ENCODE measurements at regions not wholly inside any gene's neighbourhood (a gene's known extent, or its start where the extent isn't known, plus 50 kb on each side); places are given as distances from the start of the nearest gene placed in this dataset.
A peak's percentile ranks its signal among the peaks of the same experiment; 100 is the strongest.

DNA sequence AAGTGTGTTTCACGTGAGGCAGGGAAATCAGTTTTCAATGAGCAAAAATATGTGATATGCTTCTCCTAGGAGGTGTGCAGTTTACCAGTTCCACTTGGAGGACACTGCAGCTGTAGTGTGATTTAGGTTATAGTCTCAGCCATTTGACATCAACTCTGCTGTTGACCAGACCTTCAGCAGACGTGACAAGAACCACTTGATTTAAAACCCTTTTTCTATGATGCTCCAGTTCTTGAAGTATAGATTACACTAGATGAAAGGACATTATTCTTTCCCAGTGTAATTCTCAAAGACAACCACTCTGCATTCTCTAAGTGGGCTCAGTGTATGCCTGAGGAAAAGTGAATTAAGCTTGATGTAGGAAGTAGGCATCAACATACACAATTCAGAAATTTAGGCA is 480.8 kb downstream of the TBC1D32 start:
- no peak for TF ChIP-seq POLR2A (IDR thresholded peaks at IDR 0.05)
- TF ChIP-seq, protein P1, sequence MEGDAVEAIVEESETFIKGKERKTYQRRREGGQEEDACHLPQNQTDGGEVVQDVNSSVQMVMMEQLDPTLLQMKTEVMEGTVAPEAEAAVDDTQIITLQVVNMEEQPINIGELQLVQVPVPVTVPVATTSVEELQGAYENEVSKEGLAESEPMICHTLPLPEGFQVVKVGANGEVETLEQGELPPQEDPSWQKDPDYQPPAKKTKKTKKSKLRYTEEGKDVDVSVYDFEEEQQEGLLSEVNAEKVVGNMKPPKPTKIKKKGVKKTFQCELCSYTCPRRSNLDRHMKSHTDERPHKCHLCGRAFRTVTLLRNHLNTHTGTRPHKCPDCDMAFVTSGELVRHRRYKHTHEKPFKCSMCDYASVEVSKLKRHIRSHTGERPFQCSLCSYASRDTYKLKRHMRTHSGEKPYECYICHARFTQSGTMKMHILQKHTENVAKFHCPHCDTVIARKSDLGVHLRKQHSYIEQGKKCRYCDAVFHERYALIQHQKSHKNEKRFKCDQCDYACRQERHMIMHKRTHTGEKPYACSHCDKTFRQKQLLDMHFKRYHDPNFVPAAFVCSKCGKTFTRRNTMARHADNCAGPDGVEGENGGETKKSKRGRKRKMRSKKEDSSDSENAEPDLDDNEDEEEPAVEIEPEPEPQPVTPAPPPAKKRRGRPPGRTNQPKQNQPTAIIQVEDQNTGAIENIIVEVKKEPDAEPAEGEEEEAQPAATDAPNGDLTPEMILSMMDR (IDR thresholded peaks at IDR 0.05), result no peak
- H3K36me3 ChIP-seq, result no peaks in the 10 kb centered on the region
- H3K4me1 ChIP-seq, result no peaks in the 10 kb centered on the region
- intact Hi-C loops (cut with DNase I), result no loop called here
- 19 to 67% (median 38%) methylated on average over 2 of the region's 2 CpGs for WGBS, 4 donors
- no peak for ATAC-seq
- no peak overlapping the region for H3K27ac ChIP-seq
- H3K27me3 ChIP-seq, result no peaks in the 10 kb centered on the region
- H3K4me3 ChIP-seq, result no peak overlapping the region
- no peak for DNase-seq
- H3K9me3 ChIP-seq, result peaks cover 0 to 3% (median 0%) of the 10 kb centered on the region in 12 donors

DNA sequence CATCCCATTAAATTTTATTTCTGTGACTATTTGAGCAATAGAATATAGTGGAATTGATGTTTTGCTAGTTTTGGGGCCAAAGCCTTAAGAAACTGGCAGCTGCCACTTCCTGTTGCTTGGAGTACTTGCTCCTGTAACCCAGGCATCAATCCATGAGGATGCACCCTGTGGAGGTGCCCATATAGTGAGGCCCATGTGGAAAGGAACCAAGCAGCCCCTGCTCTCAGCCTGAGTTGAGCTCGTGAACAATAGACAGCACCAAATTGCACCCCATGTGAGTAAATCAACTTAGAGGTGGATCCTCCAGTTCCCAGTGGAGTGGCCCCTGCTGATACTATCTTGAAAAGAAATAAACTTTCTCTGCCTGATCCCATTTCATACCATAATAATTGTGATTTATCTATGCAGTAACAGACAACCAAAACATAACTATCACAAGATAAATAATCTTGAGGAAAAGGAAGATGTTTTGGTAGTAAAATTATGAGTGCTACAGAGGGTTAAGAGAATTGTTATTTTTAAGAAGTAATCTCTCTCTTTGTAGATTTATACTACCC is 481.9 kb downstream of the TBC1D32 start:
- no peak for DNase-seq
- ATAC-seq, result no peak
- WGBS, 4 donors, result 10 to 36% (median 11%) methylated on average over 1 of the region's 1 CpG
- Histone ChIP-seq H3K4me1 (no peaks in the 10 kb centered on the region), H3K9me3 (peaks cover 0 to 3% (median 0%) of the 10 kb centered on the region in 12 donors), H3K27me3 (no peaks in the 10 kb centered on the region), H3K36me3 (no peaks in the 10 kb centered on the region), H3K27ac (no peak overlapping the region), H3K4me3 (no peak overlapping the region)
- intact Hi-C loops (cut with DNase I), result no loop called here
- TF ChIP-seq, protein P1 (IDR thresholded peaks at IDR 0.05), result no peak
- TF ChIP-seq POLR2A (IDR thresholded peaks at IDR 0.05), result no peak

DNA sequence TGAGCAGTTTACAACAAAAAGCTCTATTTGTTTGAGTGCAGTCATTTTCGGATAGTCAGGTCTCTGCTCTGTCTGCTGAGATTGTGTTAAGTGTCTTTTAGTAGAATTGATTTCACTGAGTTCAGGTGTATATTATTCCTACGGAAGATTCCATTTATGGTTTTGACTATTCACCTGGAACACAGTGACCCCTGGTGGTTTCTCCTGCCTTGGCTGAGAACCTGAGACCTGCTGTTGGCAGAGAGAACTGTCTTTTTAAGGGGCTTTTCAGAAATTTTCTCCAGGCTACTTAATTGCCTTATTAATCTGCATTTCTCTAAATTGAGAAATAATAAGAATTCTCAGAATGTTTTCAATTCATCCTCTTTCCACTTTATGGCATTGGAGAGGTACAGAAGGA is 508.0 kb downstream of the TBC1D32 start:
- DNase-seq, result no peak
- 56 to 64% (median 59%) methylated on average over 2 of the region's 2 CpGs for WGBS, 4 donors
- no peaks in the 10 kb centered on the region for H3K36me3 ChIP-seq
- peaks cover 0 to 4% (median 0%) of the 10 kb centered on the region in 12 donors for H3K9me3 ChIP-seq
- H3K27ac ChIP-seq, result no peak overlapping the region
- no peak for TF ChIP-seq POLR2A (IDR thresholded peaks at IDR 0.05)
- TF ChIP-seq, protein P1 (IDR thresholded peaks at IDR 0.05), result peak in 5 of 12 donors; percentile 24 to 40 (median 31)
- intact Hi-C loops (cut with DNase I), result no loop called here
- no peak overlapping the region for H3K4me3 ChIP-seq
- H3K4me1 ChIP-seq, result no peaks in the 10 kb centered on the region
- H3K27me3 ChIP-seq, result no peaks in the 10 kb centered on the region
- no peak for ATAC-seq

DNA sequence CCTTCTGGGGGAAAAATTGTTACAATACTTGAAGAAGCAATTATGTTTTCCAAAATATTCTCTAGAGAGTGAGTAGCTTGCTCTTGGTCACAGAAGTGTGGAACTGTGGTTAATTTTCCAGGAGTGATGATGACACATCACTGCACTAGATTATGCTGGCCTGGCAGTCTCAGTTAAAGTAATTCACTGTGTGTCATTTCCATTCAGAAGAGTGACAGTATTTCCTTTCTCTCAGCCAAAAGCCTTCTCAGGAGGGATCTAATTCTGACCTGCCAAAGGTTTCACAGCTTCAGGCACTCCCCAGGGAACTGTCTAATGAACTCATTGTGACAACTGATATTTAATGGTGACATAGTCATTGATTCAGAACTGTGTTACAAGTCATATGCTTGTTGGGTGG is 517.5 kb downstream of the TBC1D32 start:
- TF ChIP-seq POLR2A (IDR thresholded peaks at IDR 0.05), result no peak
- TF ChIP-seq, protein P1 (IDR thresholded peaks at IDR 0.05), result no peak
- intact Hi-C loops (cut with DNase I), result no loop called here
- Histone ChIP-seq H3K9me3 (peaks cover 0 to 15% (median 1%) of the 10 kb centered on the region in 12 donors), H3K27ac (no peak overlapping the region), H3K36me3 (no peaks in the 10 kb centered on the region), H3K4me3 (no peak overlapping the region), H3K27me3 (no peaks in the 10 kb centered on the region), H3K4me1 (no peaks in the 10 kb centered on the region)
- no peak for ATAC-seq
- DNase-seq, result no peak

Data from heart left ventricle (tissue), 16 donors.